HUES64 (cell line): ENCODE measurements at regions not wholly inside any gene's neighbourhood (a gene's known extent, or its start where the extent isn't known, plus 50 kb on each side); places are given as distances from the start of the nearest gene placed in this dataset.

Experiments used
- H3K27ac ChIP-seq: 2 replicates; pipeline ENCODE4 v1.7.0; 2013; ENCODE audit warnings: low read depth, low read length, inconsistent platforms
- H3K27me3 ChIP-seq: 2 replicates; pipeline ENCODE4 v1.6.1; 2013; ENCODE audit warnings: mild to moderate bottlenecking, low read length; ENCODE audit not compliant: insufficient read depth
- H3K36me3 ChIP-seq: 2 replicates; pipeline ENCODE4 v1.6.1; 2013; ENCODE audit warnings: mild to moderate bottlenecking, low read length; ENCODE audit not compliant: insufficient read depth
- H3K4me1 ChIP-seq: 2 replicates; pipeline ENCODE4 v1.6.1; 2013; ENCODE audit warnings: mild to moderate bottlenecking, low read length, moderate library complexity; ENCODE audit not compliant: insufficient read depth
- H3K4me3 ChIP-seq: 2 replicates; pipeline ENCODE4 v1.5.1; 2013; ENCODE audit warnings: mild to moderate bottlenecking, low read length, moderate library complexity
- H3K9ac ChIP-seq: 2 replicates; pipeline ENCODE4 v1.6.1; 2013; ENCODE audit warnings: mild to moderate bottlenecking, low read depth, low read length
- H3K9me3 ChIP-seq: 2 replicates; pipeline ENCODE4 v1.6.1; 2013; ENCODE audit warnings: low read depth, low read length; ENCODE audit not compliant: insufficient read depth
- WGBS: fragments of 150-250, 120-280 bp; methylation state at CpG from one replicate; pipeline ENCODE4 v1.1.7; 2013; ENCODE audit warnings: missing lambda C conversion rate; 5-methylcytosine and 5-hydroxymethylcytosine counted together

GRCh38 chr2:205882806-205883425 lies 200.6 kb downstream of the NRP2 start:
- H3K27ac ChIP-seq = no peak overlapping the region
- H3K36me3 ChIP-seq = no peaks in the 10 kb centered on the region
- H3K4me3 ChIP-seq = no peak overlapping the region
- no peak overlapping the region for H3K9ac ChIP-seq
- H3K4me1 ChIP-seq = peaks cover 11% of the 10 kb centered on the region
- 43% methylated on average over 6 of the region's 6 CpGs for WGBS
- H3K9me3 ChIP-seq = no peaks in the 10 kb centered on the region
- H3K27me3 ChIP-seq = no peaks in the 10 kb centered on the region

- over 99% methylated on average over 4 of the region's 4 CpGs for WGBS
- no peaks in the 10 kb centered on the region for H3K27me3 ChIP-seq
- H3K4me1 ChIP-seq = peaks cover 11% of the 10 kb centered on the region
- H3K9ac ChIP-seq = no peak overlapping the region
- no peak overlapping the region for H3K4me3 ChIP-seq
- no peaks in the 10 kb centered on the region for H3K9me3 ChIP-seq
- H3K27ac ChIP-seq = no peak overlapping the region
- H3K36me3 ChIP-seq = no peaks in the 10 kb centered on the region
Measured at GRCh38 chr2:205880048-205880447, 197.7 kb downstream of the NRP2 start.

DNA sequence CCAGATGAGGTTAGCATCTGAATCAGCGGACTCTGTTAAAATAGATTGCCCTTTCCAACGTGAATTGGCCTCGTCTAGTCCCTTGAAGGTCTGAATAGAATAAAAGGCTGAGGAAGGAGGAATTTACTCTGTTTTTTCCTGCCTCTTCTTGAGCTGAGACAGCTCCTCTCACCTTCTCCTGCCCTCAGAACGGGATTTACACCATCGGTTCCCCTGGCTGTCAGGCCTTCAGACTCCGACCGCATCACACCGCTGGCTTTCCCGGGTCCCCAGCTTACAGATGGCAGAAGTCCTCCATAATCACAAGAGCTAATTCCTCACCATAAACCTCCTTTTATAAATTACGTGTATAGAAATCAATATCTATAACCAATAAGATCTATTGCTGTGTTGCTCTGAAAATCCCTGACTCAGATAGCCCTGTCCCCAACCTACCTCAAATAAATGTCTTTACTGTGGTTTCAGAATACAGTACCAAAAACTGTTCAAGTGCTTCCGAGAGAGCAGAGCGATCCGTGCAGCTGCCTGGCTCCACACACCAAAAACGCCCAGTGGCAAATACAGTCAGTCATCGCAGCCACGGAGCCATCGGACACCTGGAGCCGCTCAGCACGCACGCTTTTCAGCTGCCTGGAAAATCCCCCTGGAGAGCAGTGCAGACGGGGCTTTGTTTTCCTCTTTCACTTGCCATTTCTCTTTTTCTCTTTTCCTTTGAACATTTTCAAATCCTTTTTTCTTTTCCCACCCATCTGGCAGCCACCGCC lies 196.9 kb downstream of the NRP2 start:
- Histone ChIP-seq H3K27ac (no peak overlapping the region), H3K36me3 (no peaks in the 10 kb centered on the region), H3K9me3 (no peaks in the 10 kb centered on the region), H3K27me3 (no peaks in the 10 kb centered on the region), H3K4me3 (no peak overlapping the region), H3K4me1 (peaks cover 11% of the 10 kb centered on the region), H3K9ac (no peak overlapping the region)
- WGBS = 89% methylated on average over 22 of the region's 22 CpGs

GRCh38 chr2:205877496-205877895 lies 195.2 kb downstream of the NRP2 start:
- WGBS = 98% methylated on average over 2 of the region's 3 CpGs
- H3K4me1 ChIP-seq = 0 out of 2 replicates have a peak, but pooled peaks cover 2% of the 10 kb centered on the region
- no peaks in the 10 kb centered on the region for H3K27me3 ChIP-seq
- no peak overlapping the region for H3K27ac ChIP-seq
- H3K9ac ChIP-seq = no peak overlapping the region
- no peak overlapping the region for H3K4me3 ChIP-seq
- no peaks in the 10 kb centered on the region for H3K36me3 ChIP-seq
- no peaks in the 10 kb centered on the region for H3K9me3 ChIP-seq

- H3K4me1 ChIP-seq = no peaks in the 10 kb centered on the region
- H3K27ac ChIP-seq = no peak overlapping the region
- no peaks in the 10 kb centered on the region for H3K27me3 ChIP-seq
- no peak overlapping the region for H3K4me3 ChIP-seq
- H3K36me3 ChIP-seq = no peaks in the 10 kb centered on the region
- no peaks in the 10 kb centered on the region for H3K9me3 ChIP-seq
- H3K9ac ChIP-seq = no peak overlapping the region
Measured at GRCh38 chr2:205876127-205876526, 193.8 kb downstream of the NRP2 start.

- no peaks in the 10 kb centered on the region for H3K27me3 ChIP-seq
- no peak overlapping the region for H3K27ac ChIP-seq
- no peaks in the 10 kb centered on the region for H3K9me3 ChIP-seq
- no peak overlapping the region for H3K9ac ChIP-seq
- H3K36me3 ChIP-seq = no peaks in the 10 kb centered on the region
- H3K4me1 ChIP-seq = no peaks in the 10 kb centered on the region
- H3K4me3 ChIP-seq = no peak overlapping the region
Measured at GRCh38 chr2:205872716-205873115, 190.4 kb downstream of the NRP2 start.

DNA sequence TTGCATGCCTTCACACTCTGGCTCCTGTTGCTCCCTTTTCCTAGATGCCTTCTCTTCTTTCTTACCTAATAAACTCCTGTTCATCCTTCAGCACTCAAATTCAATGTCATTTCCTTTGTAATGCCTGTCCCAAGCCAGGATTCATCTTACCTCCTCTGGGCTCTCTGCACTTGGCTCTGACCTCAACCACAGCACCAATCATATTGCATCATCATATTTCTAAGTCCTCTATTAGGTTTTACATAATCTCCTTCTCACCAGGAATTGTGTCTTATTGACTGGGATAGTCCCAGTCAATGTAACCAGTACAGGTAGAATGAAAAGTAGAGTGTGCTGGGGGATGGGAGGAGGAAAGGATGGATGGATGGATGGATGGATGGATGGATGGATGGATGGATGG lies 187.1 kb downstream of the NRP2 start:
- Histone ChIP-seq H3K4me3 (no peak overlapping the region), H3K36me3 (no peaks in the 10 kb centered on the region), H3K9ac (no peak overlapping the region), H3K27me3 (no peaks in the 10 kb centered on the region), H3K9me3 (no peaks in the 10 kb centered on the region), H3K4me1 (no peaks in the 10 kb centered on the region), H3K27ac (no peak overlapping the region)

GRCh38 chr2:205868773-205869333 lies 186.6 kb downstream of the NRP2 start:
- Histone ChIP-seq H3K4me1 (no peaks in the 10 kb centered on the region), H3K9me3 (no peaks in the 10 kb centered on the region), H3K27ac (no peak overlapping the region), H3K36me3 (no peaks in the 10 kb centered on the region), H3K27me3 (no peaks in the 10 kb centered on the region), H3K4me3 (no peak overlapping the region), H3K9ac (no peak overlapping the region)
- WGBS = 81% methylated on average over 8 of the region's 8 CpGs

DNA sequence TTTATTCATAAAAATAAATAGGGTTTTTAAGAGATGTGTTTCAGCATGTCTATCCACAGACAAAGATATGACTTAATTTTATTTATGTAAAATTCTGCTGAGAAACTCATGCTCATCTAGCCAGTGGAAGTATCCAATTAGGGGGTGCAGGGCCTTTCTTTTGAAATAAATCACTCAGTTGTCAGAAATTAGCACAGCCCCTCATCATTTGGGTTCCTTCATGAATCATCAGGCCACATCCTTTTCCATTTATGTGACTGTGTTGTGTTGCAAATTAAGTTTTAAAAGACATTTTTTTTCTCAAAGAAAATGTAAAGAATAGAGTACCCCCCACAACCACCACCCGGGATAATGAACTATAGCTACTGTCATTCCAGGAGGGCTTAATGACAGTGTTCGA lies 185.8 kb downstream of the NRP2 start:
- WGBS = 80% methylated on average over 2 of the region's 2 CpGs
- Histone ChIP-seq H3K27ac (no peak overlapping the region), H3K4me1 (no peaks in the 10 kb centered on the region), H3K9ac (no peak overlapping the region), H3K4me3 (no peak overlapping the region), H3K36me3 (no peaks in the 10 kb centered on the region), H3K27me3 (no peaks in the 10 kb centered on the region), H3K9me3 (no peaks in the 10 kb centered on the region)

DNA sequence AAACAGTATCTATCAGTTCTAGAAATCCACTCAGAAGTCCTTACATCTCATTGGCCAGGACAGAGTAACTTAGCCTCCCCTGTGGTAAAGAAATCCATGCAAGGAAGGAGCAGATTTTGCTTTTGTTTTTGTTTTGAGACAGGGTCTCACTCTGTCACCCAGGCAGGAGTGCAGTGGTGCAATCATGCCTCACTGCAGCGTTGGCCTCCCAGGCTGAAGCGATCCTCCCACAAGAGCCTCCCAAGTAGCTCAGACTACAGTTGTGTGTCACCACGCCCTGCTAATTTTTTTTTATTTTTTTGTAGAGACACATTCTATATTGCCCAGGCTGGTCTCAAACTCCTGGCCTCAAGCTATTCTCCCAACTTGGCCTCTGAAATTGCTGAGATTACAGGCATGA lies 185.1 kb downstream of the NRP2 start:
- Histone ChIP-seq H3K9me3 (no peaks in the 10 kb centered on the region), H3K4me3 (no peak overlapping the region), H3K36me3 (no peaks in the 10 kb centered on the region), H3K27ac (no peak overlapping the region), H3K9ac (no peak overlapping the region), H3K27me3 (no peaks in the 10 kb centered on the region), H3K4me1 (no peaks in the 10 kb centered on the region)
- 89% methylated on average over 3 of the region's 3 CpGs for WGBS

DNA sequence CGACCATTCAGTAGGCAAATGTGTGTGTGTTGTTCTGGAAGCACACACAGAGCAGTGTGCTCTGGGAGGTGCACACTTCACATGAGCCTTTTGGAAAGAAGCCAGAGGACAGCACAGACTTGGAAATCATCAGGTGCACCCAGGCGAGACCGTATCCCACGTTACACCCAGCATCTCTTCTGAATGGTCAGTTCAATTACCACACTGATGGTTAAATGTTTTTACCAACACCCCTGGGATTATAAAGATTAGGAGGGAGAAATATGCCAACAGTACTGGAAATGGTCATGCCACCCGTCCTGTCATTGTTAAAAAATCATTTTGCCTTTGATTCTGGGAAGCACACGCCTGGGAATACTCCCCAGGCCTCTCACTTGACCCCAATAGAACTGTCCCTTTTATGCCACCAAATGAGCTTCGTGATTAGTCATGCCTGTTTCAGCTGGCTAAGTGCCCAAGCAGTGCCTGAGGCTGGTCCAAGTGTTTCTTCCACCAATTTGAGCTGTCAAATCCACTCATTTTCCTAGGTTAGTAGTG lies 183.7 kb downstream of the NRP2 start:
- Histone ChIP-seq H3K4me1 (no peaks in the 10 kb centered on the region), H3K4me3 (no peak overlapping the region), H3K27me3 (no peaks in the 10 kb centered on the region), H3K27ac (no peak overlapping the region), H3K9ac (no peak overlapping the region), H3K9me3 (no peaks in the 10 kb centered on the region), H3K36me3 (no peaks in the 10 kb centered on the region)
- 91% methylated on average over 7 of the region's 7 CpGs for WGBS
